ENCODE measurements at regions not wholly inside any gene's neighbourhood (a gene's known extent, or its start where the extent isn't known, plus 50 kb on each side); places are given as distances from the start of the nearest gene placed in this dataset.

- Histone ChIP-seq H2BK20ac (ENCODE audit: low read depth, low read length, poor library complexity, severe bottlenecking) (no peak overlapping the region), H3T11ph (ENCODE audit: low read length) (no peak overlapping the region), H2BK120ac (ENCODE audit: low read depth, low read length, poor library complexity, severe bottlenecking) (no peak overlapping the region), H3K23ac (ENCODE audit: insufficient read length, low read depth, low read length) (no peak overlapping the region), H2AK5ac (ENCODE audit: insufficient read length, low read length) (no peak overlapping the region), H3K14ac (ENCODE audit: insufficient read depth, low read length) (no peak overlapping the region), H3K18ac (ENCODE audit: insufficient read length, low read depth, low read length) (no peak overlapping the region), H4K5ac (ENCODE audit: insufficient read length, low read depth, low read length) (no peak overlapping the region), H3K56ac (ENCODE audit: insufficient read length, low read depth, low read length) (no peak overlapping the region), H2BK12ac (ENCODE audit: insufficient read length, low read depth, low read length) (no peak overlapping the region), H3K27ac (ENCODE audit: insufficient read length, low read depth, low read length) (no peak overlapping the region), H3K23me2 (ENCODE audit: insufficient read length, low read depth, low read length, poor library complexity, severe bottlenecking) (no peaks in the 10 kb centered on the region), H3K4me1 (ENCODE audit: insufficient read depth, low read length) (no peaks in the 10 kb centered on the region), H3K79me2 (ENCODE audit: insufficient read depth, low read length) (no peaks in the 10 kb centered on the region), H3K4ac (ENCODE audit: low read depth, low read length) (no peak overlapping the region), H3K27me3 (ENCODE audit: insufficient read depth, low read length) (no peaks in the 10 kb centered on the region), H3K4me2 (ENCODE audit: insufficient read depth, insufficient read length, low read length) (no peak overlapping the region), H3K79me1 (ENCODE audit: insufficient read depth, low read depth, low read length, poor library complexity, severe bottlenecking) (no peaks in the 10 kb centered on the region), H2BK5ac (ENCODE audit: insufficient read length, low read length) (no peak overlapping the region), H3K9me3 (ENCODE audit: control insufficient read depth, low read depth, low read length) (no peaks in the 10 kb centered on the region), H4K91ac (ENCODE audit: insufficient read length, low read depth, low read length) (no peak overlapping the region), H4K20me1 (ENCODE audit: control insufficient read depth, insufficient read depth, insufficient read length) (no peaks in the 10 kb centered on the region), H2AFZ (ENCODE audit: low read length) (no peak overlapping the region), H4K8ac (replicated peaks; ENCODE audit: insufficient read length, low read depth, low read length) (no peak overlapping the region), H3K9ac (ENCODE audit: extremely low read depth, insufficient read length, low read length) (no peak overlapping the region), H2BK15ac (ENCODE audit: low read depth, low read length) (no peak overlapping the region)
- Mint-ChIP-seq H3K27me3 (ENCODE audit: low read depth) (no peaks in the 10 kb centered on the region), H3K4me1 (peaks cover 13% of the 10 kb centered on the region in 2 experiments), H3K9me3 (no peaks in the 10 kb centered on the region; a peak in 1 of 5 replicates), H3K4me3 (no peak overlapping the region), H3K27ac (no peak overlapping the region), H3K36me3 (ENCODE audit: insufficient read depth in 1 of 3, low read depth in 3 of 3) (no peaks in the 10 kb centered on the region)
- WGBS (ENCODE audit: extremely low coverage, insufficient read length, low lambda C conversion rate) = no CpG with 5 or more reads among the region's 2 CpGs
- no peak for DNase-seq
- TF ChIP-seq CTCF (conservative IDR thresholded peaks at IDR 0.05) = no peak
These were observed 479.4 kb upstream of the MAN1A1 start for GRCh38 chr6:119829006-119829405.

All from H9 (cell line).